Mucosa of rectum (tissue), 2 donors: ENCODE measurements at regions not wholly inside any gene's neighbourhood (a gene's known extent, or its start where the extent isn't known, plus 50 kb on each side); places are given as distances from the start of the nearest gene placed in this dataset.

Source experiments
- H3K27ac ChIP-seq, 2 donors: one replicate each; pipeline ENCODE4 v1.7.0; 2013; ENCODE audit warnings: inconsistent platforms in 2 of 2, low read depth in 2 of 2, low read length in 2 of 2
- H3K27me3 ChIP-seq, 2 donors: one replicate each; pipeline ENCODE4 v1.7.0; 2013; ENCODE audit warnings: low read length in 2 of 2; ENCODE audit not compliant: control insufficient read depth in 2 of 2, insufficient read depth in 2 of 2
- H3K36me3 ChIP-seq, 2 donors: one replicate each; pipeline ENCODE4 v1.7.0; 2013; ENCODE audit warnings: low read length in 2 of 2; ENCODE audit not compliant: control insufficient read depth in 2 of 2, insufficient read depth in 2 of 2
- H3K4me1 ChIP-seq, 2 donors: one replicate each; pipeline ENCODE4 v1.7.0; 2013; ENCODE audit warnings: low read length in 2 of 2, mild to moderate bottlenecking in 1 of 2; ENCODE audit not compliant: control insufficient read depth in 2 of 2, insufficient read depth in 2 of 2
- H3K4me3 ChIP-seq, 2 donors: one replicate each; pipeline ENCODE4 v1.7.0; 2013; ENCODE audit warnings: low read length in 2 of 2
- H3K9ac ChIP-seq, 2 donors: one replicate each; pipeline ENCODE4 v1.7.0; 2013; ENCODE audit warnings: low read length in 2 of 2, low read depth in 1 of 2, mild to moderate bottlenecking in 1 of 2
- H3K9me3 ChIP-seq, 2 donors: one replicate each; pipeline ENCODE4 v1.7.0; 2013; ENCODE audit warnings: low read length in 2 of 2; ENCODE audit not compliant: control insufficient read depth in 2 of 2
- donor health status: healthy.
- donor health status: Normal muscosa, but diverticular disease.

GRCh38 chr6:112831022-112831421 is 483.9 kb downstream of the RFPL4B start:
- Histone ChIP-seq H3K9ac (no peak overlapping the region), H3K4me1 (no peaks in the 10 kb centered on the region), H3K27ac (no peak overlapping the region), H3K4me3 (no peak overlapping the region), H3K9me3 (no peaks in the 10 kb centered on the region), H3K27me3 (no peaks in the 10 kb centered on the region), H3K36me3 (no peaks in the 10 kb centered on the region)

GRCh38 chr6:112833581-112834131 is 486.5 kb downstream of the RFPL4B start:
- no peak overlapping the region for H3K27ac ChIP-seq
- H3K9ac ChIP-seq: no peak overlapping the region
- no peaks in the 10 kb centered on the region for H3K4me1 ChIP-seq
- no peaks in the 10 kb centered on the region for H3K9me3 ChIP-seq
- H3K4me3 ChIP-seq: no peak overlapping the region
- H3K27me3 ChIP-seq: no peaks in the 10 kb centered on the region
- H3K36me3 ChIP-seq: no peaks in the 10 kb centered on the region

GRCh38 chr6:112835078-112835477 is 487.9 kb downstream of the RFPL4B start:
- H3K27ac ChIP-seq: no peak overlapping the region
- H3K27me3 ChIP-seq: no peaks in the 10 kb centered on the region
- H3K9me3 ChIP-seq: no peaks in the 10 kb centered on the region
- H3K36me3 ChIP-seq: no peaks in the 10 kb centered on the region
- no peak overlapping the region for H3K4me3 ChIP-seq
- no peaks in the 10 kb centered on the region for H3K4me1 ChIP-seq
- no peak overlapping the region for H3K9ac ChIP-seq

GRCh38 chr6:112839525-112839961 is 492.4 kb downstream of the RFPL4B start:
- Histone ChIP-seq H3K27ac (no peak overlapping the region), H3K9me3 (no peaks in the 10 kb centered on the region), H3K4me1 (no peaks in the 10 kb centered on the region), H3K4me3 (no peak overlapping the region), H3K36me3 (no peaks in the 10 kb centered on the region), H3K9ac (no peak overlapping the region), H3K27me3 (no peaks in the 10 kb centered on the region)

- no peaks in the 10 kb centered on the region for H3K4me1 ChIP-seq
- no peak overlapping the region for H3K9ac ChIP-seq
- H3K27ac ChIP-seq: no peak overlapping the region
- H3K27me3 ChIP-seq: no peaks in the 10 kb centered on the region
- H3K4me3 ChIP-seq: no peak overlapping the region
- no peaks in the 10 kb centered on the region for H3K36me3 ChIP-seq
- H3K9me3 ChIP-seq: no peaks in the 10 kb centered on the region
These were observed 494.6 kb downstream of the RFPL4B start for GRCh38 chr6:112841553-112842329.

GRCh38 chr6:112842330-112842685 is 495.2 kb downstream of the RFPL4B start:
- Histone ChIP-seq H3K9ac (no peak overlapping the region), H3K36me3 (no peaks in the 10 kb centered on the region), H3K27ac (no peak overlapping the region), H3K4me1 (no peaks in the 10 kb centered on the region), H3K9me3 (no peaks in the 10 kb centered on the region), H3K27me3 (no peaks in the 10 kb centered on the region), H3K4me3 (no peak overlapping the region)

GRCh38 chr6:112846681-112847080 is 499.6 kb downstream of the RFPL4B start:
- no peaks in the 10 kb centered on the region for H3K36me3 ChIP-seq
- no peak overlapping the region for H3K9ac ChIP-seq
- no peak overlapping the region for H3K27ac ChIP-seq
- H3K4me3 ChIP-seq: no peak overlapping the region
- H3K4me1 ChIP-seq: no peaks in the 10 kb centered on the region
- no peaks in the 10 kb centered on the region for H3K27me3 ChIP-seq
- H3K9me3 ChIP-seq: no peaks in the 10 kb centered on the region

GRCh38 chr6:112851146-112851545 is 504.0 kb downstream of the RFPL4B start:
- no peaks in the 10 kb centered on the region for H3K4me1 ChIP-seq
- no peaks in the 10 kb centered on the region for H3K27me3 ChIP-seq
- H3K36me3 ChIP-seq: no peaks in the 10 kb centered on the region
- H3K4me3 ChIP-seq: no peak overlapping the region
- no peak overlapping the region for H3K27ac ChIP-seq
- no peaks in the 10 kb centered on the region for H3K9me3 ChIP-seq
- H3K9ac ChIP-seq: no peak overlapping the region

GRCh38 chr6:112853162-112853561 is 506.0 kb downstream of the RFPL4B start:
- Histone ChIP-seq H3K27me3 (no peaks in the 10 kb centered on the region), H3K9ac (no peak overlapping the region), H3K27ac (no peak overlapping the region), H3K4me1 (no peaks in the 10 kb centered on the region), H3K9me3 (no peaks in the 10 kb centered on the region), H3K36me3 (no peaks in the 10 kb centered on the region), H3K4me3 (no peak overlapping the region)

- no peak overlapping the region for H3K27ac ChIP-seq
- H3K27me3 ChIP-seq: no peaks in the 10 kb centered on the region
- H3K36me3 ChIP-seq: no peaks in the 10 kb centered on the region
- no peaks in the 10 kb centered on the region for H3K4me1 ChIP-seq
- H3K4me3 ChIP-seq: no peak overlapping the region
- H3K9ac ChIP-seq: no peak overlapping the region
- no peaks in the 10 kb centered on the region for H3K9me3 ChIP-seq
These were observed 516.6 kb downstream of the RFPL4B start for GRCh38 chr6:112863753-112864152.
